Gastrocnemius medialis (tissue), 4 donors: ENCODE measurements at regions not wholly inside any gene's neighbourhood (a gene's known extent, or its start where the extent isn't known, plus 50 kb on each side); places are given as distances from the start of the nearest gene placed in this dataset.

Experiments used
- CTCF ChIP-seq, 5 experiments: fragments of 450-650 bp in 3 of 5; fragments of 200-600 bp in 2 of 5; sonication (generic) in 2 of 5; IDR thresholded peaks in 4 of 5; conservative IDR thresholded peaks in 1 of 5; 1 replicate in 4 of 5; 2 replicates in 1 of 5; pipeline ENCODE4 v1.5.1; 2016 to 2019; ENCODE audit warnings: antibody characterized with exemption in 5 of 5, mild to moderate bottlenecking in 3 of 5, moderate library complexity in 3 of 5
- POLR2A ChIP-seq, 2 donors: fragments of 450-650 bp; IDR thresholded peaks; one replicate each; pipeline ENCODE4 v1.6.1; 2017; ENCODE audit warnings: antibody characterized with exemption in 2 of 2, mild to moderate bottlenecking in 2 of 2, moderate library complexity in 2 of 2

- TF ChIP-seq CTCF (IDR thresholded peaks at IDR 0.05 in 4 of 5, conservative IDR thresholded peaks at IDR 0.05 in 1 of 5) (no peak), POLR2A (IDR thresholded peaks at IDR 0.05) (no peak)
Observed at GRCh38 chrX:51437521-51437920, 58.9 kb downstream of the NUDT11 start.
